GM21529 (cell line): ENCODE measurements at regions not wholly inside any gene's neighbourhood (a gene's known extent, or its start where the extent isn't known, plus 50 kb on each side); places are given as distances from the start of the nearest gene placed in this dataset.
A peak's percentile ranks its signal among the peaks of the same experiment; 100 is the strongest.
"Not testable (repeated sequence)": the region's sequence is repeated elsewhere in the genome, so short reads cannot be mapped to it uniquely, and the experiment has no call there.

Experiments
- ATAC-seq: cut with Tn5 transposase; IDR thresholded peaks from one replicate; pipeline ENCODE4 v1.9.1; 2021; ENCODE audit not compliant: unreplicated experiment

DNA sequence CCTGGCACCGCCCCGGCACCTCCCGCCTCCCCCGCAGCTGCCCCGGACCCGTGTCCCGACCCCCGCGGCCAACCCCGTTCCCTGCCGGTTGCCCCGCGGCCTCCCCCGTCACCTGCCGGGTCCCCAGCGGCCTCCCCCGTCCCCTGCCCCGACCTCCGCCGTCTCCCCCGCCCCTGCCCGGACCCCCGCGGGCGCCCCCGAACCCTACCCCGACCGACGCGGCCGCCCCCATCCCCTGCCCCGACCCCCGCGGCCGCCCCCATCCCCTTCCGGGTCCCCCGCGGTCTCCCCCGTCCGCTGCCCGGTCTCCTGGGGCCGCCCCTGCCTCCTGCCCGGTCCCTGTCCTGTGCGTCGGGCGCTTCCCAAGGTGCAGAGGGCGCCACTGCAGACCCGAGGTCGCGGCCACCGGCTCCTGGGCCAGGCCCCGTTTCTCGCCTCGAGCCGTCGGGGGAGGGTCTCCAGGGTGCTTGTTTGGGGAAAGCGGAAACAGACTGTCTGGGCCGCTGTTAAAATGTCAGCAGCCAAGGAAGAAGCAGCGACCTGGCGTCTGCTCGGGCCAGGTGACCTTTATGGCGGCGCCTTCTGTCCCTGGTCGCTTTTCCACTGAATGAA lies 51.6 kb upstream of the APOD start:
- not testable (repeated sequence) for ATAC-seq

DNA sequence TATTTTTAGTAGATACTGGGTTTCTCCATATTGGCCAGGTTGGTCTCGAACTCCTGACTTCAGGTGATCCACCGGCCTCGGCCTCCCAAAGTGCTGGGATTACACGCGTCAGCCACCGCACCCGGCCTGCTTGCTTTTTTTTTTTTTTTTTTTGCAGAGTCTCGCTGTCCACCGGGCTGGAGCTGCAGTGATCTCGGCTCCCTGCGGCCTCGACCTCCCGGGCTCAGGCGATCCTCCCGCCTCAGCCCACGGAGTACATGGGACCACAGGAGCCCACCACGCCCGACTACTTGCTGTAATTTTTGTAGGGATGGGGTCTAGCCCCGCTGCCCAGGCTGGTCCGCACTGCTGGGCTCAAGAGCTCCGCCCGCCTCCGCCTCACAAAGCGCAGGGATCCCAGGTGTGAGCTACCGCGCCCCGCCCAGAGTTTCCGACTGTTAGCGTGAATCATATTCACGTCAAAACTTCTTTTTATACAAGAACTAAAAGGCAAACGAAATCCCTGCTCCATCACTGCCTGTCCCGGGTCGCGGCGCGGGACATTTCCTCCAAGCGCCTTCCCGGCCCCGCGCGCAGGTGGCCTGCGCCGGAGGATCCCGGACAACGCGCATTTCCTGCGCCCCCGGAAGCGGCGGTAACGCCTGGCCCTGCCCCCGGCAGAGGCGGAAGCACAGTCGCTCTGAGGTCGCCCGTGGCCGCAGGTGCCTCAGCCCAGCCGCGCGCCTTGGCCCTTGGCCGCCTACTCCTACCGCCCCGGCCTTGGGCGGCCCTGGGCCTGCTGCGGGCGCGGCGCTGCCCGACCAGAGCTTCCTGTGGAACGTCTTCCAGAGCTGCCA lies 50.9 kb upstream of the APOD start:
- ATAC-seq = peak; percentile 93
